ENCODE measurements at regions not wholly inside any gene's neighbourhood (a gene's known extent, or its start where the extent isn't known, plus 50 kb on each side); places are given as distances from the start of the nearest gene placed in this dataset.

DNA sequence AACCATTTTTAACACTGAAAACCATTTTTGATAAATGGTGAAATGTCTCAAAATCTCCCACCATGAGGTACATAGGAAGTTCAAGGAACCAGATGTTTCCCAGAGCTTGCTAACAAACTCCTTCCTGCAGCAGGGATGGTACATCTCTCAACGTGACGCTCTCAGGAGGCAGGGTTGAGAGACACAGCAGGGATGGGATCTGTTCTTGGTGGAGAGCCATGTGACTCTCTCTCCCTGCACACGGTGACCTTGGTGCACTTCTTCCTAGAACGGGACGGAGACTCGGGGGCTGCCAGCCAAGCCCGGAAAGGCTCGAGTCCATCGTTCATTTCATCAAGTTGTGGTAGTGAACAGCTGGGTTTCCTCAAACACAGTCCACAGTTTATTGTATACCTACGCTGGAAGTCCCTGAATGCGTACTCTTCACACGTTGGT lies 94.2 kb downstream of the FAM50B start:
- H3K4me1 ChIP-seq = no peaks in the 10 kb centered on the region
- H3K4me3 ChIP-seq = no peak overlapping the region
- no peaks in the 10 kb centered on the region for H3K36me3 ChIP-seq
- in situ Hi-C loops (cut with MboI; ENCODE audit: low sequenced_read_pairs in 4 of 4) = no loop called here
- peaks cover 4 to 9% (median 8%) of the 10 kb centered on the region in 3 donors for H3K27me3 ChIP-seq
- no peaks in the 10 kb centered on the region for H3K9me3 ChIP-seq
- TF ChIP-seq, protein P1, sequence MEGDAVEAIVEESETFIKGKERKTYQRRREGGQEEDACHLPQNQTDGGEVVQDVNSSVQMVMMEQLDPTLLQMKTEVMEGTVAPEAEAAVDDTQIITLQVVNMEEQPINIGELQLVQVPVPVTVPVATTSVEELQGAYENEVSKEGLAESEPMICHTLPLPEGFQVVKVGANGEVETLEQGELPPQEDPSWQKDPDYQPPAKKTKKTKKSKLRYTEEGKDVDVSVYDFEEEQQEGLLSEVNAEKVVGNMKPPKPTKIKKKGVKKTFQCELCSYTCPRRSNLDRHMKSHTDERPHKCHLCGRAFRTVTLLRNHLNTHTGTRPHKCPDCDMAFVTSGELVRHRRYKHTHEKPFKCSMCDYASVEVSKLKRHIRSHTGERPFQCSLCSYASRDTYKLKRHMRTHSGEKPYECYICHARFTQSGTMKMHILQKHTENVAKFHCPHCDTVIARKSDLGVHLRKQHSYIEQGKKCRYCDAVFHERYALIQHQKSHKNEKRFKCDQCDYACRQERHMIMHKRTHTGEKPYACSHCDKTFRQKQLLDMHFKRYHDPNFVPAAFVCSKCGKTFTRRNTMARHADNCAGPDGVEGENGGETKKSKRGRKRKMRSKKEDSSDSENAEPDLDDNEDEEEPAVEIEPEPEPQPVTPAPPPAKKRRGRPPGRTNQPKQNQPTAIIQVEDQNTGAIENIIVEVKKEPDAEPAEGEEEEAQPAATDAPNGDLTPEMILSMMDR (IDR thresholded peaks at IDR 0.05 in 4 of 5, conservative IDR thresholded peaks at IDR 0.05 in 1 of 5) = no peak
- no peak for TF ChIP-seq POLR2A (IDR thresholded peaks at IDR 0.05)
- no peak overlapping the region for H3K27ac ChIP-seq
- peak in 1 of 2 donors; percentile 16 for ATAC-seq
- DNase-seq = no peak
- intact Hi-C loops (cut with DNase I; ENCODE audit: low total_unique reads) = no loop called here

DNA sequence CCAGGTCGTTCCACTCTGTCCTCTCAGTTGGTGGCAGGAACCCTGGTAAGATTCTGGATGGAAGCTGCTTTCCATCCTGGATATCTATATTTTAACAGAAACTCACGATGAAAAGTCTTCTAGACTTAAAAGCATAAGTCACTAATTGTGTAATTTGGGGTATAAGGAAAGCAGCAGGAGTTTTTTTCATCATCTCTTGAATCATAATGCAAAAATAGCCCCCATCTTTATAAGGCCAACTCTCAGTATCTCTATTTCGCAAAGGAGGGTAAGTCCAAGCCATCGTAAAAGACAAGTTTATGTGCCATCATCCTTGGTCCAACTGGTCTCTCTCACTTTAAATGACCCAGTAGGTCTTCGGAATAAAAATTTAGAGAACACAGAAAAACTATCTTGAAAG lies 95.1 kb downstream of the FAM50B start:
- no peak overlapping the region for H3K27ac ChIP-seq
- intact Hi-C loops (cut with DNase I; ENCODE audit: low total_unique reads) = no loop called here
- no peaks in the 10 kb centered on the region for H3K9me3 ChIP-seq

DNA sequence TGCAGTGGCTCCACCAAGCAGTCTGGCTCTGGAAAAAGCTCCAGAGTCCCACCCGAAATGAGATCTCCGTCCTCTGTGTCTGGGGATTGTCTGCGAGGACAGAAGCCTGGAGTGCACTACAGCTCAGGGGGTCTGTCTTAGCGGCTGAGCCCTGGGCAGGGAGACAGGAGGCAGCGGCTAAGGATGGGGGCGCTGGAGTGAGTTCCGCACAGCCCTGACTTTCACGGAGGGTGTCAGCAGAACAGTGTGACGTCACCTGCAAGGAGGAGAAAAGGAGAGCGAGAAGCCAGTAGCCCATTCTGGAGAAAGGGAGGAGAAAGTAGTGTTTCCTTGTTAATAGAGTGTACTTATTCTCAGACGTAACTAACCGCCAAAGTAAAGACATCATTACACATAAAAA lies 97.6 kb downstream of the FAM50B start:
- Histone ChIP-seq H3K27me3 (peaks cover 4 to 14% (median 12%) of the 10 kb centered on the region in 3 donors), H3K9me3 (peaks cover 0 to 3% (median 0%) of the 10 kb centered on the region in 3 donors), H3K27ac (no peak overlapping the region), H3K36me3 (no peaks in the 10 kb centered on the region), H3K4me3 (no peak overlapping the region), H3K4me1 (no peaks in the 10 kb centered on the region)
- in situ Hi-C loops (cut with MboI; ENCODE audit: low sequenced_read_pairs in 4 of 4) (no loop called here), intact Hi-C loops (cut with DNase I; ENCODE audit: low total_unique reads) (no loop called here)
- TF ChIP-seq, protein P1 (IDR thresholded peaks at IDR 0.05 in 4 of 5, conservative IDR thresholded peaks at IDR 0.05 in 1 of 5) = no peak
- TF ChIP-seq POLR2A (IDR thresholded peaks at IDR 0.05) = no peak
- DNase-seq (no peak), ATAC-seq (no peak)

More for the DNA sequence above, 95.1 kb downstream of the FAM50B start:
- in situ Hi-C loops (cut with MboI; ENCODE audit: low sequenced_read_pairs in 4 of 4) = no loop called here
- TF ChIP-seq POLR2A (IDR thresholded peaks at IDR 0.05) = no peak
- TF ChIP-seq, protein P1 (IDR thresholded peaks at IDR 0.05 in 4 of 5, conservative IDR thresholded peaks at IDR 0.05 in 1 of 5) = no peak
- Histone ChIP-seq H3K27me3 (peaks cover 4 to 14% (median 9%) of the 10 kb centered on the region in 3 donors), H3K4me3 (no peak overlapping the region), H3K4me1 (no peaks in the 10 kb centered on the region), H3K36me3 (no peaks in the 10 kb centered on the region)
- no peak for DNase-seq
- ATAC-seq = no peak

DNA sequence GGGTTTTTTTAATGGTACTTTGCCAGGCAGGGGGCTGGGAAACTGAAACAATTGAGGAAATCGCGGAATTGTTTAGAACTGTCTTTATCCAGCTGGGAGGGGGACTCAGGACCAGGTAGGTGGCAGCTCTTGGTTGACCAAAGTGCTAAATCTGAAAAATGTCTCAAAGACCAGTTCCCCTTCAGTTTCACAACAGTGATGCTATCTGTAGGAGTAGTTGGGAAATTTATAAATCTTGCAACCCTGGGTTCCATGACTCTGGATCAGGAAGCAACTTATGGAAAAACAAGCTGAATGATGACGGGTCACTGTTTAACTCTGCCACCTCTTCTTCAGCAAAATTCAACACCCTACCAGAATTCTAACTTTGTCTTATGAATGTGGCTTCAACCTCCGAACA lies 99.7 kb downstream of the FAM50B start:
- Histone ChIP-seq H3K27ac (no peak overlapping the region), H3K27me3 (peaks cover 4 to 14% (median 8%) of the 10 kb centered on the region in 3 donors), H3K4me3 (no peak overlapping the region), H3K4me1 (no peaks in the 10 kb centered on the region), H3K9me3 (peaks cover 0 to 3% (median 0%) of the 10 kb centered on the region in 3 donors), H3K36me3 (no peaks in the 10 kb centered on the region)
- in situ Hi-C loops (cut with MboI; ENCODE audit: low sequenced_read_pairs in 4 of 4) = no loop called here
- TF ChIP-seq, protein P1 (IDR thresholded peaks at IDR 0.05 in 4 of 5, conservative IDR thresholded peaks at IDR 0.05 in 1 of 5) = no peak
- no peak for TF ChIP-seq POLR2A (IDR thresholded peaks at IDR 0.05)
- intact Hi-C loops (cut with DNase I; ENCODE audit: low total_unique reads) = no loop called here
- DNase-seq = no peak
- ATAC-seq = no peak

DNA sequence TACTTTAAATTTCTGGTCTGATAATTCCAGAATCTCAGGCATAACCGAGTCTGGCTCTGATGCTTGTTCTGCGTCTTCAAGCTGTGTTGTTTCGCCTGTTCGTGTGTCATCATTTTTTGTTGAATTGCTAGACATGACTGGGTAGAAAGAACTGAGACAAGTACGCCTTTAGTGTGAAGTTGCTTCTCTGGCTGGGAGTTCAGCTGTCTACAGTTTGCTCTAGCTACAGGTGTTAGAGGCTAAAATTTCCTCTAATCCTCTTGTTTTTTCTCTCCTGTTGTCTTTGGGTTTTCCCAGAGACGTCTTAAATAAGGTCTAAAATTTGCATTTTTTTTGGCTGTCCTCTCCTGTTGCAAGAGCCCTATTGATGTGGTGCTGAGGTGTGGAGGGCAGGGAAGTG lies 100.3 kb downstream of the FAM50B start:
- Histone ChIP-seq H3K36me3 (no peaks in the 10 kb centered on the region), H3K27ac (no peak overlapping the region), H3K9me3 (peaks cover 0 to 3% (median 0%) of the 10 kb centered on the region in 3 donors), H3K27me3 (peaks cover 4 to 12% (median 8%) of the 10 kb centered on the region in 3 donors), H3K4me3 (no peak overlapping the region), H3K4me1 (no peaks in the 10 kb centered on the region)
- in situ Hi-C loops (cut with MboI; ENCODE audit: low sequenced_read_pairs in 4 of 4) (no loop called here), intact Hi-C loops (cut with DNase I; ENCODE audit: low total_unique reads) (no loop called here)
- DNase-seq = no peak
- TF ChIP-seq, protein P1 (IDR thresholded peaks at IDR 0.05 in 4 of 5, conservative IDR thresholded peaks at IDR 0.05 in 1 of 5) = no peak
- TF ChIP-seq POLR2A (IDR thresholded peaks at IDR 0.05) = no peak
- no peak for ATAC-seq
